PC-9 (cell line): ENCODE measurements at regions not wholly inside any gene's neighbourhood (a gene's known extent, or its start where the extent isn't known, plus 50 kb on each side); places are given as distances from the start of the nearest gene placed in this dataset.

Source experiments
- BruUV-seq: library from RNA; stranded (reverse); fragments of 400-500 nt; replicated peaks from 2 replicates; lab custom pipeline; 2021; lab: Mats Ljungman, UMichigan
- CTCF ChIA-PET: fragments of 300-600 bp; sonication (Branson Sonifier 250); formaldehyde crosslinking; loops from one replicate; lab custom pipeline; 2022; ENCODE audit warnings: antibody characterized with exemption; lab: Charles Lee
- POLR2A ChIA-PET: fragments of 300-600 bp; sonication (Branson Sonifier 250); formaldehyde crosslinking; loops from one replicate; lab custom pipeline; 2022; ENCODE audit warnings: antibody characterized with exemption; ENCODE audit not compliant: unreplicated experiment; lab: Charles Lee
- DNase-seq, 2 experiments: peaks; one replicate each; pipeline versions ENCODE4 v3.0.0 to v3.0.0-alpha.2; 2015 to 2022; ENCODE audit warnings: mixed read lengths in 1 of 2
- H2AFZ ChIP-seq: fragments of 200-600 bp; sonication (generic); 2 replicates; pipeline ENCODE4 v1.8.1; 2017; ENCODE audit warnings: antibody characterized with exemption
- H3F3A ChIP-seq: fragments of 200-600 bp; sonication (generic); 2 replicates; pipeline ENCODE4 v1.8.1; 2017; ENCODE audit warnings: antibody characterized with exemption, mild to moderate bottlenecking, low read depth; ENCODE audit not compliant: insufficient read depth
- H3K27ac ChIP-seq: fragments of 200-600 bp; sonication (generic); 2 replicates; pipeline ENCODE4 v1.6.1; 2016; ENCODE audit warnings: mixed run types
- H3K27me3 ChIP-seq: fragments of 200-600 bp; sonication (generic); 2 replicates; pipeline ENCODE4 v1.6.1; 2016; ENCODE audit warnings: low read depth, mixed run types; ENCODE audit not compliant: insufficient read depth
- H3K36me3 ChIP-seq: fragments of 200-600 bp; sonication (generic); 2 replicates; pipeline ENCODE4 v1.6.1; 2016; ENCODE audit warnings: low read depth, mixed run types
- H3K4me1 ChIP-seq: fragments of 200-600 bp; sonication (generic); replicated peaks from 2 replicates; pipeline ENCODE4 v1.6.1; 2016; ENCODE audit warnings: mixed run types; ENCODE audit not compliant: insufficient read depth
- H3K4me2 ChIP-seq: fragments of 200-600 bp; sonication (generic); 2 replicates; pipeline ENCODE4 v1.6.1; 2017; ENCODE audit warnings: mixed run types
- H3K4me3 ChIP-seq: fragments of 200-600 bp; sonication (generic); 2 replicates; pipeline ENCODE4 v1.6.1; 2016; ENCODE audit warnings: mixed run types
- H3K79me2 ChIP-seq: fragments of 200-600 bp; sonication (generic); 2 replicates; pipeline ENCODE4 v1.6.1; 2017; ENCODE audit warnings: low read depth, mixed run types
- H3K9me2 ChIP-seq: fragments of 200-600 bp; sonication (generic); 2 replicates; pipeline ENCODE4 v1.8.1; 2017; ENCODE audit warnings: mild to moderate bottlenecking; ENCODE audit not compliant: insufficient read depth
- H3K9me3 ChIP-seq: fragments of 200-600 bp; sonication (generic); 2 replicates; pipeline ENCODE4 v1.8.1; 2016; ENCODE audit warnings: low read depth; ENCODE audit not compliant: insufficient read depth
- H4K20me1 ChIP-seq: fragments of 200-600 bp; sonication (generic); 2 replicates; pipeline ENCODE4 v1.8.1; 2017; ENCODE audit not compliant: insufficient read depth
- CTCF ChIP-seq: fragments of 200-600 bp; sonication (generic); conservative IDR thresholded peaks from 2 replicates; pipeline ENCODE4 v1.6.1; 2017; ENCODE audit warnings: mixed run types, antibody characterized with exemption, mild to moderate bottlenecking, moderate library complexity
- EZH2 ChIP-seq: fragments of 200-600 bp; sonication (generic); IDR thresholded peaks from 2 replicates; pipeline ENCODE4 v1.8.0; 2017; ENCODE audit warnings: antibody characterized with exemption, low read depth
- intact Hi-C: fragments of 100-400 bp; cut with micrococcal nuclease; formaldehyde crosslinking; loops from one replicate; pipeline ENCODE4 v1.10.0; 2022; ENCODE audit not compliant: unreplicated experiment

GRCh38 chr3:165544432-165544831 lies 292.8 kb downstream of the BCHE start:
- no peaks in the 10 kb centered on the region for H3K36me3 ChIP-seq
- no peaks in the 10 kb centered on the region for H3K9me3 ChIP-seq
- no peaks in the 10 kb centered on the region for H3F3A ChIP-seq
- H3K27ac ChIP-seq: no peak overlapping the region
- intact Hi-C loops: no loop called here
- DNase-seq: no peak
- H4K20me1 ChIP-seq: no peaks in the 10 kb centered on the region
- no peak overlapping the region for H3K4me2 ChIP-seq
- TF ChIP-seq EZH2: no peak
- TF ChIP-seq CTCF: no peak
- H3K27me3 ChIP-seq: no peaks in the 10 kb centered on the region
- H3K4me3 ChIP-seq: no peak overlapping the region
- BruUV-seq: no TSS peak
- ChIA-PET POLR2A (no interaction called here), CTCF (no interaction called here)
- H3K79me2 ChIP-seq: no peaks in the 10 kb centered on the region
- H3K4me1 ChIP-seq: no peaks in the 10 kb centered on the region
- no peak overlapping the region for H2AFZ ChIP-seq
- H3K9me2 ChIP-seq: no peaks in the 10 kb centered on the region

- no peaks in the 10 kb centered on the region for H3K27me3 ChIP-seq
- no peak overlapping the region for H2AFZ ChIP-seq
- no TSS peak for BruUV-seq
- TF ChIP-seq EZH2 (no peak), CTCF (no peak)
- no peak overlapping the region for H3K27ac ChIP-seq
- H4K20me1 ChIP-seq: no peaks in the 10 kb centered on the region
- H3K4me3 ChIP-seq: no peak overlapping the region
- no peaks in the 10 kb centered on the region for H3F3A ChIP-seq
- intact Hi-C loops: no loop called here
- no peaks in the 10 kb centered on the region for H3K36me3 ChIP-seq
- H3K4me1 ChIP-seq: no peaks in the 10 kb centered on the region
- no peak for DNase-seq
- no peaks in the 10 kb centered on the region for H3K79me2 ChIP-seq
- no peak overlapping the region for H3K4me2 ChIP-seq
- POLR2A ChIA-PET: no interaction called here
- H3K9me2 ChIP-seq: no peaks in the 10 kb centered on the region
- H3K9me3 ChIP-seq: peaks cover 3% of the 10 kb centered on the region; the same call in 1 of the 2 replicates
- CTCF ChIA-PET: no interaction called here
Measured at GRCh38 chr3:165538166-165538565, 299.1 kb downstream of the BCHE start.

- no peaks in the 10 kb centered on the region for H3K79me2 ChIP-seq
- no TSS peak for BruUV-seq
- H3K4me1 ChIP-seq: no peaks in the 10 kb centered on the region
- intact Hi-C loops: no loop called here
- no peak overlapping the region for H3K4me2 ChIP-seq
- H3K4me3 ChIP-seq: no peak overlapping the region
- H2AFZ ChIP-seq: no peak overlapping the region
- H3F3A ChIP-seq: no peaks in the 10 kb centered on the region
- POLR2A ChIA-PET: no interaction called here
- H3K9me2 ChIP-seq: no peaks in the 10 kb centered on the region
- CTCF ChIA-PET: no interaction called here
- H3K9me3 ChIP-seq: peaks cover 3% of the 10 kb centered on the region; the same call in 1 of the 2 replicates
- DNase-seq: peak in 1 of 2 experiments; percentile 49
- TF ChIP-seq EZH2: no peak
- TF ChIP-seq CTCF: no peak
- no peaks in the 10 kb centered on the region for H3K27me3 ChIP-seq
- H3K27ac ChIP-seq: no peak overlapping the region
- no peaks in the 10 kb centered on the region for H3K36me3 ChIP-seq
- H4K20me1 ChIP-seq: no peaks in the 10 kb centered on the region
Measured at GRCh38 chr3:165532851-165533250, 304.4 kb downstream of the BCHE start.
